ENCODE measurements at regions not wholly inside any gene's neighbourhood (a gene's known extent, or its start where the extent isn't known, plus 50 kb on each side); places are given as distances from the start of the nearest gene placed in this dataset.

GRCh38 chr17:72296456-72296855 is 175.6 kb downstream of the SOX9 start:
- no peak overlapping the region for H3K27ac ChIP-seq
- TF ChIP-seq CTCF (IDR thresholded peaks at IDR 0.05; ENCODE audit: low read depth, low read length) = no peak
- no peak for DNase-seq
- H3K36me3 ChIP-seq = no peaks in the 10 kb centered on the region
- no peaks in the 10 kb centered on the region for H3K9me3 ChIP-seq (ENCODE audit: severe bottlenecking)
- H3K4me3 ChIP-seq (ENCODE audit: low read depth, low read length) = no peak overlapping the region
- peaks cover 92% of the 10 kb centered on the region for H3K27me3 ChIP-seq (ENCODE audit: insufficient read depth, low read depth, severe bottlenecking)

GRCh38 chr17:72297326-72298115 is 176.7 kb downstream of the SOX9 start:
- TF ChIP-seq CTCF (IDR thresholded peaks at IDR 0.05; ENCODE audit: low read depth, low read length) = no peak
- DNase-seq = no peak
- no peak overlapping the region for H3K27ac ChIP-seq
- H3K4me3 ChIP-seq (ENCODE audit: low read depth, low read length) = no peak overlapping the region
- H3K27me3 ChIP-seq (ENCODE audit: insufficient read depth, low read depth, severe bottlenecking) = peaks cover 92% of the 10 kb centered on the region
- H3K9me3 ChIP-seq (ENCODE audit: severe bottlenecking) = peaks cover 3% of the 10 kb centered on the region
- H3K36me3 ChIP-seq = no peaks in the 10 kb centered on the region

GRCh38 chr17:72299100-72299499 is 178.3 kb downstream of the SOX9 start:
- Histone ChIP-seq H3K4me3 (ENCODE audit: low read depth, low read length) (no peak overlapping the region), H3K27ac (no peak overlapping the region), H3K9me3 (ENCODE audit: severe bottlenecking) (peaks cover 3% of the 10 kb centered on the region), H3K27me3 (ENCODE audit: insufficient read depth, low read depth, severe bottlenecking) (peaks cover 90% of the 10 kb centered on the region), H3K36me3 (no peaks in the 10 kb centered on the region)
- no peak for TF ChIP-seq CTCF (IDR thresholded peaks at IDR 0.05; ENCODE audit: low read depth, low read length)
- no peak for DNase-seq

- TF ChIP-seq CTCF (IDR thresholded peaks at IDR 0.05; ENCODE audit: low read depth, low read length) = no peak
- DNase-seq = no peak
- H3K27ac ChIP-seq = no peak overlapping the region
- H3K27me3 ChIP-seq (ENCODE audit: insufficient read depth, low read depth, severe bottlenecking) = peaks cover 85% of the 10 kb centered on the region
- H3K36me3 ChIP-seq = no peaks in the 10 kb centered on the region
- no peak overlapping the region for H3K4me3 ChIP-seq (ENCODE audit: low read depth, low read length)
- peaks cover 3% of the 10 kb centered on the region for H3K9me3 ChIP-seq (ENCODE audit: severe bottlenecking)
Observed at GRCh38 chr17:72299592-72299991, 178.8 kb downstream of the SOX9 start.

GRCh38 chr17:72301887-72302286 is 181.1 kb downstream of the SOX9 start:
- no peak for DNase-seq
- peaks cover 3% of the 10 kb centered on the region for H3K9me3 ChIP-seq (ENCODE audit: severe bottlenecking)
- peaks cover 89% of the 10 kb centered on the region for H3K27me3 ChIP-seq (ENCODE audit: insufficient read depth, low read depth, severe bottlenecking)

More at GRCh38 chr17:72301887-72302286, 181.1 kb downstream of the SOX9 start:
- Histone ChIP-seq H3K4me3 (ENCODE audit: low read depth, low read length) (no peak overlapping the region), H3K27ac (no peak overlapping the region), H3K36me3 (no peaks in the 10 kb centered on the region)
- no peak for TF ChIP-seq CTCF (IDR thresholded peaks at IDR 0.05; ENCODE audit: low read depth, low read length)

Measured in WERI-Rb-1 (cell line).